H9 (cell line): ENCODE measurements at regions not wholly inside any gene's neighbourhood (a gene's known extent, or its start where the extent isn't known, plus 50 kb on each side); places are given as distances from the start of the nearest gene placed in this dataset.

Experiments
- DNase-seq: peaks from one replicate; pipeline ENCODE4 v3.0.0-alpha.2; 2017
- H2AFZ ChIP-seq: one replicate; pipeline ENCODE4 v1.6.1; 2013; ENCODE audit warnings: mild to moderate bottlenecking, low read length, control low read depth, moderate library complexity
- H2AK5ac ChIP-seq: 2 replicates; pipeline ENCODE4 v1.6.1; 2013; ENCODE audit warnings: low read length, control low read depth, mixed read lengths; ENCODE audit not compliant: insufficient read length
- H2BK120ac ChIP-seq: one replicate; pipeline ENCODE4 v1.6.1; 2013; ENCODE audit warnings: low read depth, mild to moderate bottlenecking, low read length, control low read depth, inconsistent platforms; ENCODE audit not compliant: poor library complexity, severe bottlenecking
- H2BK12ac ChIP-seq: 2 replicates; pipeline ENCODE4 v1.6.1; 2013; ENCODE audit warnings: low read length, control low read depth, mixed read lengths, low read depth; ENCODE audit not compliant: insufficient read length
- H2BK15ac ChIP-seq: 2 replicates; pipeline ENCODE4 v1.6.1; 2013; ENCODE audit warnings: low read depth, low read length, control low read depth
- H2BK20ac ChIP-seq: one replicate; pipeline ENCODE4 v1.6.1; 2013; ENCODE audit warnings: low read depth, mild to moderate bottlenecking, low read length, control low read depth, inconsistent platforms; ENCODE audit not compliant: poor library complexity, severe bottlenecking
- H2BK5ac ChIP-seq: 2 replicates; pipeline ENCODE4 v1.6.1; 2013; ENCODE audit warnings: low read length, control low read depth, mixed read lengths; ENCODE audit not compliant: insufficient read length
- H3K14ac ChIP-seq: 2 replicates; pipeline ENCODE4 v1.6.1; 2013; ENCODE audit warnings: low read length, control low read depth; ENCODE audit not compliant: insufficient read depth
- H3K18ac ChIP-seq: 2 replicates; pipeline ENCODE4 v1.6.1; 2013; ENCODE audit warnings: low read depth, mild to moderate bottlenecking, mixed read lengths, low read length, control low read depth; ENCODE audit not compliant: insufficient read length
- H3K23ac ChIP-seq: 2 replicates; pipeline ENCODE4 v1.6.1; 2013; ENCODE audit warnings: low read length, control low read depth, mixed read lengths, low read depth; ENCODE audit not compliant: insufficient read length
- H3K23me2 ChIP-seq: 2 replicates; pipeline ENCODE4 v1.6.1; 2013; ENCODE audit warnings: low read depth, mild to moderate bottlenecking, mixed read lengths, low read length, control low read depth; ENCODE audit not compliant: insufficient read length, poor library complexity, severe bottlenecking
- H3K27ac ChIP-seq: 2 replicates; pipeline ENCODE4 v1.5.1; 2013; ENCODE audit warnings: low read length, control low read depth, mixed read lengths, low read depth; ENCODE audit not compliant: insufficient read length
- H3K27me3 ChIP-seq: 2 replicates; pipeline ENCODE4 v1.6.1; 2013; ENCODE audit warnings: low read length, control low read depth, inconsistent platforms; ENCODE audit not compliant: insufficient read depth
- H3K4ac ChIP-seq: 2 replicates; pipeline ENCODE4 v1.6.1; 2013; ENCODE audit warnings: low read depth, mild to moderate bottlenecking, control low read depth, inconsistent platforms, low read length, moderate library complexity
- H3K4me1 ChIP-seq: 2 replicates; pipeline ENCODE4 v1.6.1; 2013; ENCODE audit warnings: low read length, control low read depth, inconsistent platforms; ENCODE audit not compliant: insufficient read depth
- H3K4me2 ChIP-seq: 2 replicates; pipeline ENCODE4 v1.6.1; 2013; ENCODE audit warnings: low read length, control low read depth, mixed read lengths; ENCODE audit not compliant: insufficient read length, insufficient read depth
- H3K56ac ChIP-seq: 2 replicates; pipeline ENCODE4 v1.6.1; 2013; ENCODE audit warnings: low read depth, mild to moderate bottlenecking, mixed read lengths, low read length, control low read depth; ENCODE audit not compliant: insufficient read length
- H3K79me1 ChIP-seq: 2 replicates; pipeline ENCODE4 v1.6.1; 2013; ENCODE audit warnings: low read depth, mild to moderate bottlenecking, moderate library complexity, low read length, control low read depth, inconsistent platforms; ENCODE audit not compliant: insufficient read depth, poor library complexity, severe bottlenecking
- H3K79me2 ChIP-seq: 2 replicates; pipeline ENCODE4 v1.6.1; 2013; ENCODE audit warnings: low read length, control low read depth, inconsistent platforms; ENCODE audit not compliant: insufficient read depth
- H3K9ac ChIP-seq: 2 replicates; pipeline ENCODE4 v1.6.1; 2013; ENCODE audit warnings: low read length, control low read depth, mixed read lengths; ENCODE audit not compliant: insufficient read length; ENCODE audit errors: extremely low read depth
- H3K9me3 ChIP-seq: one replicate; pipeline ENCODE4 v1.6.1; 2013; ENCODE audit warnings: low read depth, low read length, inconsistent platforms; ENCODE audit not compliant: control insufficient read depth
- H3T11ph ChIP-seq: one replicate; pipeline ENCODE4 v1.6.1; 2013; ENCODE audit warnings: mild to moderate bottlenecking, low read length, control low read depth, inconsistent platforms
- H4K20me1 ChIP-seq: one replicate; pipeline ENCODE4 v1.6.1; 2013; ENCODE audit not compliant: control insufficient read depth, insufficient read length, insufficient read depth
- H4K5ac ChIP-seq: 2 replicates; pipeline ENCODE4 v1.6.1; 2013; ENCODE audit warnings: low read depth, mild to moderate bottlenecking, mixed read lengths, low read length, control low read depth; ENCODE audit not compliant: insufficient read length
- H4K8ac ChIP-seq: replicated peaks from 2 replicates; pipeline ENCODE4 v1.6.1; 2013; ENCODE audit warnings: low read length, control low read depth, mixed read lengths, low read depth; ENCODE audit not compliant: insufficient read length
- H4K91ac ChIP-seq: 2 replicates; pipeline ENCODE4 v1.6.1; 2013; ENCODE audit warnings: low read depth, mild to moderate bottlenecking, moderate library complexity, mixed read lengths, low read length, control low read depth; ENCODE audit not compliant: insufficient read length
- H3K27ac Mint-ChIP-seq, 3 experiments: 2 replicates in 2 of 3; 3 replicates in 1 of 3; pipeline ENCODE4 v1.8.0; 2020 to 2021; ENCODE audit warnings: mixed read lengths in 3 of 3, mild to moderate bottlenecking in 1 of 3, moderate library complexity in 1 of 3
- H3K27me3 Mint-ChIP-seq: 2 replicates; pipeline ENCODE4 v1.8.0; 2021; ENCODE audit warnings: low read depth, mild to moderate bottlenecking, moderate library complexity, mixed read lengths
- H3K36me3 Mint-ChIP-seq, 3 experiments: 2 replicates in 2 of 3; 3 replicates in 1 of 3; pipeline ENCODE4 v1.8.0; 2020 to 2021; ENCODE audit warnings: low read depth in 3 of 3, mixed read lengths in 3 of 3; ENCODE audit not compliant: insufficient read depth in 1 of 3
- H3K4me1 Mint-ChIP-seq, 2 experiments: 2 replicates each; pipeline ENCODE4 v1.8.0; 2020; ENCODE audit warnings: mixed read lengths in 2 of 2
- H3K4me3 Mint-ChIP-seq, 2 experiments: 2 replicates in 1 of 2; 3 replicates in 1 of 2; pipeline ENCODE4 v1.8.0; 2020 to 2021; ENCODE audit warnings: mild to moderate bottlenecking in 2 of 2, mixed read lengths in 2 of 2, moderate library complexity in 1 of 2
- H3K9me3 Mint-ChIP-seq, 2 experiments: 2 replicates in 1 of 2; 3 replicates in 1 of 2; pipeline ENCODE4 v1.8.0; 2020; ENCODE audit warnings: mild to moderate bottlenecking in 2 of 2, mixed read lengths in 2 of 2, moderate library complexity in 1 of 2
- WGBS: extraction: QIAGEN DNeasy Blood & Tissue Kit; methylation state at CpG from one replicate; pipeline ENCODE4 v1.1.7; 2013; ENCODE audit warnings: missing lambda C conversion rate, low lambda C conversion rate, mixed read lengths; ENCODE audit not compliant: insufficient read length; ENCODE audit errors: extremely low coverage; 5-methylcytosine and 5-hydroxymethylcytosine counted together
- TF ChIP-seq, protein P1 (sequence below): fragments of 200-600 bp; sonication (generic); conservative IDR thresholded peaks from 3 replicates; pipeline ENCODE4 v1.8.0; 2021; ENCODE audit warnings: antibody characterized with exemption, mild to moderate bottlenecking

DNA sequence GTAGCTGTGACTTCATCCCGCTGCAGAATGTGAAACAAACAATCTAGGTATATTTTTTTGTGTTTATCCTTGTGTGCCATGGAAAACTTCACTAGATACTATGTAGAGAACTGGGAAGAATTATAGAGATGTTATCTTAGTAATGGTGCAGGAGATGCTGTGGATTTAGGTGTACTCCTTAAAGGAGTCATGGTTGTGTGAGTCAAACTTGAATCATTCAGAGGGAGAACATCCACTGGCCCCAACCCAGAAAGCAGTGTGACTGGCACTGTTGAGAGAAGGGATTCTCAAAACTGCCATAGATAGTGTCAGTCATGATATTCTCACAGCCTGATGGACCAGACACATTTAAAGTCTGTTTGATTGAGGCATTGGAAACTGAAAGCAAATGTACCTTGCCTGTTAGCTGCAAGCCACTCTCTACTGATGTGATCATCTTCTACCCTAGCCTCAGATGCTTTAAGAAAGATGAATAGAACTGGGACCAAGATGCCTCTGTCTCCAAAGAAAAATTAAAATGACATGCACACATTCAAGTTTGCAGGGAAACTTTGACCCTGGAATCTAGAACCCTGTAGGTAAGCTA is 754.6 kb downstream of the MRPL39 start:
- no CpG with 5 or more reads among the region's 1 CpG for WGBS
- no peak overlapping the region for H2AFZ ChIP-seq
- H3K56ac ChIP-seq = no peak overlapping the region
- TF ChIP-seq, protein P1, sequence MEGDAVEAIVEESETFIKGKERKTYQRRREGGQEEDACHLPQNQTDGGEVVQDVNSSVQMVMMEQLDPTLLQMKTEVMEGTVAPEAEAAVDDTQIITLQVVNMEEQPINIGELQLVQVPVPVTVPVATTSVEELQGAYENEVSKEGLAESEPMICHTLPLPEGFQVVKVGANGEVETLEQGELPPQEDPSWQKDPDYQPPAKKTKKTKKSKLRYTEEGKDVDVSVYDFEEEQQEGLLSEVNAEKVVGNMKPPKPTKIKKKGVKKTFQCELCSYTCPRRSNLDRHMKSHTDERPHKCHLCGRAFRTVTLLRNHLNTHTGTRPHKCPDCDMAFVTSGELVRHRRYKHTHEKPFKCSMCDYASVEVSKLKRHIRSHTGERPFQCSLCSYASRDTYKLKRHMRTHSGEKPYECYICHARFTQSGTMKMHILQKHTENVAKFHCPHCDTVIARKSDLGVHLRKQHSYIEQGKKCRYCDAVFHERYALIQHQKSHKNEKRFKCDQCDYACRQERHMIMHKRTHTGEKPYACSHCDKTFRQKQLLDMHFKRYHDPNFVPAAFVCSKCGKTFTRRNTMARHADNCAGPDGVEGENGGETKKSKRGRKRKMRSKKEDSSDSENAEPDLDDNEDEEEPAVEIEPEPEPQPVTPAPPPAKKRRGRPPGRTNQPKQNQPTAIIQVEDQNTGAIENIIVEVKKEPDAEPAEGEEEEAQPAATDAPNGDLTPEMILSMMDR = no peak
- no peak overlapping the region for H2BK12ac ChIP-seq
- no peaks in the 10 kb centered on the region for H3K9me3 ChIP-seq
- H3K79me2 ChIP-seq = no peaks in the 10 kb centered on the region
- H3K4me1 ChIP-seq = no peaks in the 10 kb centered on the region
- H2BK20ac ChIP-seq = no peak overlapping the region
- H3K79me1 ChIP-seq = no peaks in the 10 kb centered on the region
- no peaks in the 10 kb centered on the region for H3K23me2 ChIP-seq
- no peak for DNase-seq
- no peak overlapping the region for H3T11ph ChIP-seq
- Mint-ChIP-seq H3K4me3 (no peak overlapping the region), H3K27me3 (peaks cover 4% of the 10 kb centered on the region), H3K4me1 (no peaks in the 10 kb centered on the region), H3K9me3 (peaks cover 47 to 48% of the 10 kb centered on the region in 2 experiments), H3K27ac (no peak overlapping the region), H3K36me3 (peaks cover 0 to 7% (median 0%) of the 10 kb centered on the region in 3 experiments; a peak in 3 of 7 replicates)
- no peak overlapping the region for H3K4ac ChIP-seq
- H3K4me2 ChIP-seq = no peak overlapping the region
- H2BK15ac ChIP-seq = no peak overlapping the region
- H4K20me1 ChIP-seq = no peaks in the 10 kb centered on the region
- H4K8ac ChIP-seq = no peak overlapping the region
- H3K27me3 ChIP-seq = no peaks in the 10 kb centered on the region
- H4K91ac ChIP-seq = no peak overlapping the region
- no peak overlapping the region for H4K5ac ChIP-seq
- no peak overlapping the region for H3K23ac ChIP-seq
- H2BK120ac ChIP-seq = no peak overlapping the region
- H2AK5ac ChIP-seq = no peak overlapping the region
- no peak overlapping the region for H3K27ac ChIP-seq
- no peak overlapping the region for H3K9ac ChIP-seq
- H2BK5ac ChIP-seq = no peak overlapping the region
- H3K14ac ChIP-seq = no peak overlapping the region
- H3K18ac ChIP-seq = no peak overlapping the region
